ENCODE measurements at regions not wholly inside any gene's neighbourhood (a gene's known extent, or its start where the extent isn't known, plus 50 kb on each side); places are given as distances from the start of the nearest gene placed in this dataset.

DNA sequence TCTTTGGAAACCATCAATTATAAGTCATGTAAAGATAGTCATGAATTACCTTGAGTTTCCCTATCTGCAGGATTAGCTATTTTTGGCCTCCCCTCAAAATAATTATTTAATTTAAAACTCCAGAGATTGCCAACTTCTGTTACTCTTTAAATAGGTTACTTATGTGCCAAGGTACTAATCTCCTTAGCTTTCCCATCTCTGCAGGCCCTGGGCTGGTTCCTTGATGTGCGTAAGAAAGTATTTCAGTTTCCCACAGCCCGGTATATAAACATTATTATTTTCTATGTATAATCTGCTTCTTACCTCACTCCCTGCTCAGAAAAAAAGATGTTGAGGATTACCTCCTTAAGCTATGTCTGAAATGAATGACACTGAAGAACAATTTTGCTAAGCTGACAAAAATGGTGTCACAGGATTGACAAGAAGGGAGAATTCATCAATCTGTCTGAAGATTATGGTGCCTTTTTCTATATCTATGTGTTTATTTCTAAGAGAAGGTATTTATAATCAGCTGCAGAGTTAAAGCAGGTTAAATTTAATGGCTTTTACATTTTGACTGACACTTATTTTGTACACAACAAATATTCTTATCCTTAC, 1697.2 kb upstream of the PCDH20 start:
- no peak for DNase-seq

DNA sequence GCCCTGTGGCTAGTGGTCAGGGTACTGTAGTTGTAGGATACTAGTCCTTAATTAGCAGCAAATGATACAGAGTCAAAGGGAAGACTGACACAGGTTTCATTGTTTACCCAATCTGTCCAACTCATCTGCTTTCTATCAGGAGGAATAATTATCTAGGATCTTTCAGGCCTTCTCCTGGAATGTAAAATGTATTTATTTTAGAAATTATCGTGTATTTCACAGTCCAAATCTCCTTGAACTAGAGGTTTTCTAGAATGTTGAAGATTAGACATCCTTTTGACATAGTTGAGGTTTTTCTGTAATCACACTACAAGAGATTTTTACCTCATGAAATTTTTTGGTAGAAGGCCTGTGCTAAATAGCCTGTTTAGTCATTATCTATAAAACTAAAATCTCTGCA, 1694.8 kb upstream of the PCDH20 start:
- DNase-seq, result no peak

DNA sequence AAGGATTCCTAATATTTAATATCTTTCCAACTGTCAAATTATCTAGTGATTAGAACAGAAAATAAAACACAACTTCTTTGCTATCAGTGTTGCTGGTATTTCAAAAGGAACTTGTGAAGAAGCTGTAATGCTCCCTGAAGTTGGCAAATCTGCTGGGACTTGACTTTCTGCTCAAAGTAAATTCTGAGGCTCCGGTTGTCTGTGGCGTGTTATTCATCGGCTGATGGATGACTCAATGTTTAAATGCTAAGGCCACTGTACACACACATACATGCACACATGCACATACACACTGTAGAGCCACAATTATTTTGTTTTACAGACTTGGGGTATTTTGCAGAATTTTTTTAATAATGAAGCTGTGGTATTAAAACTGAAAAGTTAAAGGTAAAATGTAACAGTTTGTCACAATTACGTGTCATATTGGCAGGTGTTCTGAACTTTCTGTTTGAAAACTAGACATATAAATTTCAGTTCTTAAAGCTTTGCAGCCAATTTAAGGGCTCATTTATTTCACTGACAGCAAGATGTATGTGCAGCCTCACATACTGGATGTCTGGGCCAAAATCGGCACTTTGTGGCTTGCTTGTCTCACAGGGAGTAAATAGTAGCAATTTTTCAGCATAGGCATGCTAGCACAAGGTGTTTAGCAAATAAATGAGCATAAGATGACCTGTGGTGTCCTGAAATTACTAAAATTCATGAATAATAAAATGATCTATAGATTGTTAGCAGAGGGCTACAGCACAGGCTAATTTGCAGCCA, 1691.7 kb upstream of the PCDH20 start:
- DNase-seq, result no peak

DNA sequence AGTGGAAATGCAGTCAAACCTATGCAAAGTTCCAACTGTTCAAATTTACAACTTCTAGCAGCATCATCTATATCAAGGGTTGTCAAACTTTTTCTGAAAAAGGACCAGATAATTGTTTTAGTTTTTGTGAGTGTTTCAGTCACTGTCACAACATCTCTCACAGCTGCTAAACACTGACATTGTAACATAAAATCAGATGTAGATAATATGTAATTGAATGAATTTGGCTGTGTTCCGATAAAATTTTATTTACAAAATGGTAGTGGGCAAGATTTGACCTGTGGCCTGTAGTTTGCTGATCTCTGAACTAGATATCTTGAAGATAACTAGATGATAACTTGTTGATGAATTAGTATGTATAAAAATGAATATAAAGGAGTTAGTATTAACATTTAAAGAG, 1679.1 kb upstream of the PCDH20 start:
- no peak for DNase-seq

DNA sequence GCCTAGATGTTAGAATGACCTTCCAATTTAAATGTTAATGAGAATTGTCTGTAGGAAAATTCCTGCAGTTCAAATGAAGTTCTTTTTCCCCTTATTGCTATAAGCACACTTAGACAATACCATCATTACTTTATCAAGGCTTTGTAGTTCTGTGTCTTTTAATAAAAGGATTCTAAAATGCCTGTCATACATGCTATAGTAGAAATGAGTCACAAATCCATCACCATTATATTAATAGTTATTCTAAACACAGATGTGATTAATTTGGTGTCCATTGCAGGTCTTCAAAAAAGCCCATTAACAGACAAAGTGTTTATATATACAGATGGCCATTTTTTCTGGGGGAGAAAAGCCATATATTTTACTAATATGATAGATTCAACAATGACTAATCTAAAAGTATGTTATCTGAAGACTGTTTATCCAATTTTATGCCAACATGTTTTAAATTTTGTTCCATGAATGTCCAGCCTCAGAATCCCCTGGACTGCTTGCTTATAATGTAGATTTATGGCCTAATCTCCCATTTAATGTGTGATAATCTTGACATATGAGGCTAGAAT, 1678.3 kb upstream of the PCDH20 start:
- no peak for DNase-seq

DNA sequence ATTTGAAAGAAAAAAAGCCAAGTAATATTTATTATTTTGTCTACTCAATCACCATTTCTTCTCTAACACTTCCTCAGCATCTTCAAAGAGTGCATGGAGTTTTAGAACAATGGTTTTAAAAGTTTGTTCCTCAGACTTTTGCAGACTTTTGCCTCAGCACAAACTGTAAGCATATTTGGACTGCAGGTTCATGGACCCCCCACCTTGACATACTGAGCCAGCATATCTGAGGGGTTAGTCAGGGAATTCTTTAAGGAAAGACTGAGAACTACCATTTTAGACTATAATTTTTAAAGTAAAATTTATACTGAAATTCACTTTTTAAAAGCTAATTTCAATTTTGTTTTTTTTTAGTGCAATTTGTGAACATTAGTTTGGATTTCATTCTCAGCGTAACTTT, 1676.8 kb upstream of the PCDH20 start:
- DNase-seq, result no peak

DNA sequence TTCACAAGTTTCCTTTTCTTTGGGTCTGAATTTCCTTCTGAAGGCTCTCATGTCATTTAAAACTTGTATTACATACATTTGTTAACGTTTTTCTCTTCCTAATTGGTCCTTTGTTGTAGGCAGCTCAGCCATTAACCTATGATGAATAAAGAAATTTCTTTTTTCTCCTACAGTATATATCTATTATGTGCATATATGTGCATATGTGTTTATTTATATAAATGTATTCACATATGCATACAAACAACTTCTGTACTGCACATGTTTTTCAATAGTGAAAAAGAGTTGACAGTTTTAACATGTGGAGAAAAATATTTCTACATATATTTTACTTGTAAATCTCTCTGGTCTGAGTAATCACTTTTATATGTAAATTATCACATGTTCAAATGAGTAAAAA, 1674.9 kb upstream of the PCDH20 start:
- no peak for DNase-seq

DNA sequence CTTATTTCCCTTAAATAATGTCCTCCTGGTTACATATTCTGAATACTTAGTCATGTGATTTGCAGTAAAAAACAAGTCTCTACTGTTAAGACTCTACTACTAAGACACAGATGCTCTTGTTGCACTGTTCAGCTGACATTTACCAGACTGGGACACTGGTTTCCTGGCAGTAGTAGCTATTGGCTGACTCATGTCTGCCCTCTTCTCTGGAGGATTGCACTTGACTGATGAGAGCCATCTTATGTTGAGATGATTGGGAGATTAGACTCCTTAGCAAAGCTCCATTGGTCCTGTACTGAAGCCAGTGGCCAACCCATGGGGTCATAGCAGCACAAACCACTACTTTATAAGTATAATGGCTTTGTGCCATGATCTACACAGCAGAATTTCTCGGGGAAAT, 1672.6 kb upstream of the PCDH20 start:
- DNase-seq, result no peak

DNA sequence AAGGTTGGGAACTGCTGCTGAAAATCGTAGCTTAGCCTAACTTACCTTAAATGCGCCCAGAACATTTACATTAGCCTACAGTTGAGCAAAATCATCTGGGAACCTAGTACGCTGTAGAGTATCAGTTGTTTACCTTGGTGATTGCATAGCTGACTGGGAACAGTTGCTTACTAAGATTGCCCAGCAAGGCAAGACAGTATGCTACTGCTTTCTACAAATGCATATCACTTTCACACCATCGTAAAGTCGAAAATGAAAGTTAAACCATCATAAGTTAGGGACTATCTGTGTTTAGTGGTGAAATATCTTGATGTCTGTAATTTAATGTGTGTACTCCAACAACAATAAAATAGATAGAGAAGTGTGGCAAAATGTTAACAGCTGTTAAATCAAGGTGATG, 1670.6 kb upstream of the PCDH20 start:
- no peak for DNase-seq

DNA sequence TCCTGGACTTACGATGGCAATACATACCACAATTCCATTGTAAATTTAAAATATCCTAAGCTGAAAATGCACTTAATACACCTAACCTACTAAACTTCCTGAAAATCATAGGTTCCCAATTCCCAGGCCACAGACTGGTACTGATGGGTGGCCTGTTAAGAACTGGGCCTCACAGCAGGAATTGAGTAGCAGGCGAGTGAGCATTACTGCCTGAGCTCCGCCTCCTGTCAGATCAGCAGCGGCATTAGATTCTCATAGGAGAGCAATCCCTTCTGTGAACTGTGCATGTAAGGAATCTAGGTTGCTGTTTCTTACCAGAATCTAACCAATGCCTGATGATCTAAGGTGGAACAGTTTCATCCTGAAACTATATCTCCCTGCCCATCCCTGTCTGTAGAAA, 1670.2 kb upstream of the PCDH20 start:
- DNase-seq, result no peak

DNA sequence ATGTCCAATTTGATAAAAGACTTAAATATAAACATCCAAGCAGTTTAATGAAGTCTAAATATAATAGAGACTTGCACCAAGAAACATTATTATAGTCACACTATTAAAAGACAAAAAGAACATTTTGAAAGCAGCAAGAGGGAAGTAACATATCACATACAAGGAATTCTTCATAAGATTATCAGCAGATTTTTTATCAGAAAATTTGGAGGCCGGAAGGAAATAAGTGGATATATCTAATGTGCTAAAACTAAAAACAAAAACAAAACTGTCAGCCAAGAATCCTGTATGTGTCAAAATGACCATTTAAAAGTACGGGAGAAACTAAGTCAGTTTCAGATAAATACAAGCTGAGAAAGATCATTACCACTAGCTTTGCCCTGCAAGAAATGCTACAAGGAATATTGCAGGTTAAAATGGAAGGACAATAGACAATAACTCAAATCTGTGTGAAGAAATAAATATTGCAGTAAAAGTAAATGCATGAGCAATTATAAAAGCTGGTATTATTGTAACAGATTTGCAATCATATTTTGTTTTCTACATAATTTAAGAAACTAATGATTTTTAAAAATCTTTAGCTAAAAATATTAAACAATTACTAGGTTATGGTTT, 1665.9 kb upstream of the PCDH20 start:
- DNase-seq, result no peak

DNA sequence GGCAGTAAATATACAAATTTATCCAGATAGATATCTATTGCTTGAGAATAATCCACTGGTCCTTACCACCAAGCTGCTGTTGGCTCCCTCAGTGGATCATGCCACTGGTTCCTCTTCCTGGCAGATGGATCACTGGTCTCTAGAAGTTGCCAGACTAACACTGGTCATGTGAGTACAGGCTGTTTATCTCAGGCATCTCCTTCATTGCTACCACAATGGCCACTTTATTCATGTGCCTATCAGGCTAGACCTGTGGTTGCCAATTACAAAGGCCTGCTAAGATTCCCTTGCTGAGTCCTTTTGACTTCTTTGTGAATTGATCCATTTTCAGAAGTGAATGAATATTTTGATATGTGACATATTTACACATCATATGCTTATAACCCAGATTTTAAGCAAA, 1659.5 kb upstream of the PCDH20 start:
- DNase-seq, result no peak

DNA sequence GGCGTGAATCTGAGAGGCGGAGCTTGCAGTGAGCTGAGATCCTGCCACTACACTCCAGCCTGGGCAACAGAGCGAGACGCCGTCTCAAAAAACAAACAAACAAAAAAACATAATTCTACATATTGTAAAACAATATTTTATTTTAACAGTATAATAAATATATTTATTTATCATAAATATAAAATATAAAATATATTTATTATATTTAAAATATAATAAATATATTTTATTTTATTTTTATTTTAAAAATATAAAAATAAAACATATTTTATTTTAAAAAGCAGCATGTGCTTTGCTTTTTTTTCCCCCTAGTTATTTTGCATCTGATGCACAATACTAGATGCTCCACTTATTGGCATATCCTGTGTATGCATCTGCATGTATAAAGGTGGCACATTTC, 1634.6 kb upstream of the PCDH20 start:
- no peak for DNase-seq

DNA sequence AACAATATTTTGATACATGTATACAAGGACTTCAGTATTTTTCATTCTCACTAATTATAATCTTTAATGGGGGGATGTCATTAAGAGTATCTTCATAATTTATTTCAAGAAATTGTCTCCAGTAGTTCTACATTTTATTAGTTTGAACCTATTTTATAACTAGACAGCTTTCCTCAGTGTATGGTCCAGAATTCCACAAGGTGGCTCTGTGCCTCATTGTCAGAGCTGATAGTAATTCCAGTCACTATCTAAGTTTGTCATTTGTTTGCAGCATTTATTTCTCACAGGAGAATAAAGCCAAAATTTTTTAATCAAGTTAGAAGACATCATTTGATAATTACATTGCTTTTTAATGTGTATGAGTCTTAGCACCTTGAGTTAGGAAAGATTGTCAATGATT, 1633.0 kb upstream of the PCDH20 start:
- no peak for DNase-seq

DNA sequence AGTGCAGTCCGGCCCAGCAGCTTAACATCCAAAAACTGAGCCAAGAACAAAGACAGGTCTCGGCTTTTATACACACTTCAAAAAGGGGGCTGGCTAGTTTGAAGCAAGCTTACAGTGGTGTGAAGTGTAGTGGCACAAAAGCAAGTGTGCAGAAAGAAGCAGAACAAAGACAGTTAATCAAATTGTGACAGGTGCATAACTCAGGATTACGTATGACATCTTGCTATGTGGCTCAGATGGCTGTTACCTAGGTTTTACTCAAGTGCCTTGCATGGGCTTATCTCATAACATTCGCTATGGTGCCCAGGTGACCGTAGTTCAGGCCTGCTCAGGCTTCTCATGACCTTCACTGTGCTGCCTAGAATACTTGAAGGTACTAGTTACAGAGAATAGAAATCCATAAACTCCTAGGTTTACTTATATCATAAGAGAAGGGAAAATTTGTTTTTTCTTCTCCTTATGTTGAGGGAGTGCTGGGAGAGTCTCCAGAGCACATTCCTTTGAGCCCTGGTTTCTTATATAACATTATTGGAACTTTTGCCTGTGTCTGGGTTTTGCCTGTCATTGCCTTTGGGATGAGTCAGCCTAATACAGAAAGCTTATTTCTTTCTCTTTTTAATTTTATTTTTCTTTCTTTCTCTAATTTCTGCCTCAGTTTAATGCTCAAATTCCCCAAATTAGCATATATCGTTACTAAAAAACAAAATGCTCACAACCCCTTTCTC, 1629.1 kb upstream of the PCDH20 start:
- no peak for DNase-seq

DNA sequence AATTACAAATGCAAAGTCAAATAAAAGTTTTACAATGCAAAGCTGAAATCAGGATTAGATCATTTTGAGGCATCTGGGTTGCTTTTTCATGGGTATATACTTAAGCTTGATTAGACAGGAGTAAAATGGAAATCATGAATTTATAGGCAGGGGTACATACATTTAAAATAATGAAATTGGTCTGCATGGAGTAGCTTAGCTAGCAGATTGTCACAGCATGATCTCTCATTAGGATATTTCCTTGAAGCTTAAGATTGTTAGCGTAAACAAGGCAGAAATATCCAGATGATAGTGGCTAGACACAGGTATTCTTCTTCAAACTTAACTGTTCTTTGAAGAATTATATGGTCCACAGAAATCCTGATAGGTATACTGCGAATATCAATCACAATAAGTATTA, 1627.0 kb upstream of the PCDH20 start:
- DNase-seq, result no peak

DNA sequence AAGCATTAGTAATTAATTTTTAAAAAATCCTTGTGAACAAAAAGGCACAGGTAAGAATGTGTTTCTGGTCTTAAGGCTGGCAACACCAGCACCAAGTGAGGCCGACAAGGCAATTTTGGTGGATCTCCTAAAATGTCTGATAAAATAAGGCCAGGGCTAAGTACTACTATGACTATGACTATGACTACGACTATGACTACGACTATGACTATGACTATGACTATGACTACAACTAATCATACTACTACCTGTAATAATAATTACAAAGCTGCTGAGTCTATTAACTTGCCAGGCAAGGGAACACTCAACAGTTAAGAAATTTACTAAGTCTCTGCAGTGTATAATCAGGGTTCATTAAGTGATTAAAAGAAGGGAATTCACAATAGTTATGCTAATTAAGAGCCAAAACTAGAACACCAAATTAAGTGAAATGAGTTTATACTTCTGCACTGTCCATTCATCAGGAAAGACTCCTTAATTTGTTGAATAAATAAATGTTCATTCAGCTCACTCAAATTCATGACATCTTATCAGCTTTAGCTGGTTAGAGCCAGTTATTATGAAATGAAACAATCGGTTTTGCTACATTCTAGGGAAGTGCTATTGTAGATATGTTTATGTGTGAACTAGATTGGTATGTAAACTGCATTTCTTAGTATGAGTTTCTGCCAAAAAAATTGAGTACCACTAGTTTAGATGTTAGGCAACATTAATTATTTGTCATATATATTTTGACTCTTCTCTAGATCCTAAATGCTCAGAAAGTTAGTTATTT, 1626.2 kb upstream of the PCDH20 start:
- DNase-seq, result no peak

DNA sequence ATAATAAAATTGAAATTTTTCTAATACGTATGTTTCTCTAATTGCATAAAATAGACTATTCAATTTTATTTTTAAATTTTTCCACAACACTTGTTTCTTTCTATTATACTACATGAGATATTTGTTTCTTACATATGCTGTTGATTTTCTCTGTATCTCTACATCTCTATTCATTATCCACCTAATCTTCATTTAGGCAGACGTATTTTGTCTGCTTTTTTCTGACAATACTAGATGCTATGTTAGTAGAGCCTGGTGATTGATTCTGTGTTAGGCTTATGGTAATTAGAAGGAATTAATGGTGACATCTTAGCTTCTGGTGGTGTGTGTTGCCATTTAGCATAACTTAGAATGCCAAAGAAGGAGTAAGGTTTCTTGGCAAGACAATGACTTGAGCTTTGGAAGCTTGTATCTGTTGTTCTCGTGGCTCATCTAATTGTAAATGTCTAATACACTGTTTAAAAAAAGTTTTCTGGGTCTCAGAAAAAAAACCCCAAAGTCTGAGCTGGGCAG, 1610.7 kb upstream of the PCDH20 start:
- no peak for DNase-seq

DNA sequence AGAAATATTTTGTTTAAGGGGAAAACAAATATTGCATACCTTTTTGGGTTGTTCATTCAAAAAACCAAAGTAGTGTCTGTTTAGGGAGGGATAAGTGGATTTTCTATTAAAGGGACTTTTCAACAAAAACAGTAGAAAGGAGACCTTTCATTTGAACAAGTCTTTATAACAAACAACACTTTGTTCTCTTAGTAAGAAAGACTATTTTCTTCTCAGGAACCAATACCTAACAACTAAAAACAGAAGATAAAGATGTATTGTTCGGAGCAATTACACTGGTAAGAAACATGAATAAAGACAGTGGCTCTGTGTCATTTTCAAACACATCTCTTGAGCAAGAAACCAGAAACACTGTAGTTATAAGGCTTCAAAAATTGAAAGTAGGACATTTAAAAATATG, 1610.1 kb upstream of the PCDH20 start:
- DNase-seq, result no peak

DNA sequence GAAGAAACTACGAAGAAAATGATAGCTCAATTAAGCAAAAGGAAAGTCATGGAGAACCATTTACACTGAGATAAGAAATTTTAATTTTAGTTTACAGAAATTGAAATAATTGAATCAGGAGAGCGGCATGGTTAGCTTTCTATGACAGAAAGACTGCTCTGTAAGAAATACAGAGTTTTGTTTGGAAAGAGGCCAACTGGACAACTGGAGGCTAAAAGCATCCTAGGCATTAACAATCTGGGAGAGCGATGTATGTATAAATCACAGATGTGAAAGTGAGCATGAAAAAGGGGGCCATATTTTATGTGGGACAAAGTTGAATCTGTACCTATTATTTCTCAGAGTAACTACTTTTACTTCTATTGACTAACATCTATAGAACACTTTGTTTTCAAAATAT, 1608.8 kb upstream of the PCDH20 start:
- DNase-seq, result no peak

DNA sequence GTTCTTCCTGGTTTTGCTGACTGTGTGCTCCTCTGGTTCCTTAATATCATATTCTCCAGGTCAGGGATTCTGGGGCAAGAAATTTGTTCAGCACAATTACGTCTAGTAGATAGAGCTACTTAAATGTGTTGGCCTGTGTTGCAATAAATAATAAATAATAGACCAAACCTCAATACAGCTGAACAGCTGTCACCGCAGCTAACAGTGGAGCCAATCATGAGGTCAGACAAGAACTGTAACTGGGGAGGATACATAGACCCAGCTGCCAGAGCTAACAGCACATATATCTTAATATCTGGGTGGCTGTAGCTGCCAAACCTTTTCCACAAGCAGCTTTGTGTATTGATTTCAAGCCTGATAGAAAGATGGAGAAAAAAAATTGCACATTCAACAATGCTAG, 1596.3 kb upstream of the PCDH20 start:
- DNase-seq, result no peak

DNA sequence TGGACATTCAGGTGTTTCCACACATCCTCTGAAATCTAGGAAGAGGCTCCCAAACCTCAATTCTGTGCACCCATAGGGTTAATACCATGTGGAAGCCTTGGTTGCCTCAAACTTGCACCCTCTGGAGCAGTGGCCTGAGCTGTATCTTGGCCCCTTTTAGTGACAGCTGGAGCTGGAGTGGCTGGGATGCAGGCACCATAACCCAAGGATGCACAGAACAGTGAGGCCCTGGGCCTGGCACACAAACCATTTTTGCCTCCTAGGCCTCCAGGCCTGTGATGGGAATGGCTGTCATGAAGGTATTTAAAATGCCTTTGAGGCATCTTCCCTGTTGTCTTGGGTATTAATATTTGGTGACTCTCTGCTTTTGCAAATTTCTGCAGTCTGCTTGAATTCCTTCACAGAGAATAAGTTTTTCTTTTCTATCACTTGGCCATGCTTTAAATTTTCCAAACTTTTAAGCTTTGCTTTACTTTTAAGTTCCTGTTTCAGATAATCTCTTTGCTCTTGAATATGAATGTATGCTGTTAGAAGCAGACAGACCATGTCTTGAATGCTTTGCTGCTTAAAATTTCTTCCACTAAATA, 1594.5 kb upstream of the PCDH20 start:
- DNase-seq, result no peak
